Lower lobe of right lung (tissue), 2 donors: ENCODE measurements at regions not wholly inside any gene's neighbourhood (a gene's known extent, or its start where the extent isn't known, plus 50 kb on each side); places are given as distances from the start of the nearest gene placed in this dataset.
A peak's percentile ranks its signal among the peaks of the same experiment; 100 is the strongest.
"Not testable (repeated sequence)": the region's sequence is repeated elsewhere in the genome, so short reads cannot be mapped to it uniquely, and the experiment has no call there.

ENCODE experiments used
- ATAC-seq, 2 donors: fragments of 200-7000 bp; cut with Tn5 transposase; one replicate each; pipeline ENCODE4 v1.9.1; 2020 to 2022; ENCODE audit warnings: mild to moderate bottlenecking in 2 of 2, moderate library complexity in 2 of 2
- DNase-seq: peaks from one replicate; pipeline ENCODE4 v3.0.0-alpha.2; 2020
- H3K27ac ChIP-seq: fragments of 200-600 bp; one replicate; pipeline ENCODE4 v1.8.0; 2022
- H3K27me3 ChIP-seq: fragments of 200-600 bp; one replicate; pipeline ENCODE4 v1.8.0; 2022; ENCODE audit warnings: low read depth
- H3K36me3 ChIP-seq: fragments of 200-600 bp; one replicate; pipeline ENCODE4 v1.8.0; 2022; ENCODE audit warnings: mild to moderate bottlenecking
- H3K4me1 ChIP-seq: fragments of 200-600 bp; one replicate; pipeline ENCODE4 v1.8.0; 2022
- H3K4me3 ChIP-seq: fragments of 200-600 bp; one replicate; pipeline ENCODE4 v1.8.0; 2022; ENCODE audit warnings: mild to moderate bottlenecking
- H3K9me3 ChIP-seq: fragments of 200-600 bp; one replicate; pipeline ENCODE4 v1.8.0; 2022
- CTCF ChIP-seq: fragments of 200-600 bp; IDR thresholded peaks from one replicate; pipeline ENCODE4 v1.8.0; 2022; ENCODE audit warnings: antibody characterized with exemption, mild to moderate bottlenecking
- intact Hi-C: fragments of 100-400 bp; cut with DNase I; formaldehyde crosslinking; loops from one replicate; pipeline ENCODE4 v1.11.0; 2022
- donor health status: DM: no; HTN: yes; CAD: no; lungs with severe emphysema.

GRCh38 chr5:38790268-38790667 lies 55.5 kb upstream of the OSMR start:
- H3K27me3 ChIP-seq: no peaks in the 10 kb centered on the region
- H3K36me3 ChIP-seq: no peaks in the 10 kb centered on the region
- intact Hi-C loops: no loop called here
- ATAC-seq (no peak), DNase-seq (no peak)
- TF ChIP-seq CTCF: no peak
- peaks cover 3% of the 10 kb centered on the region for H3K4me1 ChIP-seq
- H3K4me3 ChIP-seq: no peak overlapping the region
- no peaks in the 10 kb centered on the region for H3K9me3 ChIP-seq
- H3K27ac ChIP-seq: no peak overlapping the region

GRCh38 chr5:38790891-38791290 lies 54.9 kb upstream of the OSMR start:
- no peaks in the 10 kb centered on the region for H3K27me3 ChIP-seq
- H3K36me3 ChIP-seq: no peaks in the 10 kb centered on the region
- no peak for ATAC-seq
- no peak overlapping the region for H3K27ac ChIP-seq
- peaks cover 9% of the 10 kb centered on the region for H3K4me1 ChIP-seq
- TF ChIP-seq CTCF: no peak
- intact Hi-C loops: no loop called here
- DNase-seq: no peak
- H3K4me3 ChIP-seq: no peak overlapping the region
- no peaks in the 10 kb centered on the region for H3K9me3 ChIP-seq

GRCh38 chr5:38793099-38793498 lies 52.7 kb upstream of the OSMR start:
- no peak overlapping the region for H3K4me3 ChIP-seq
- no peak for TF ChIP-seq CTCF
- no peak for DNase-seq
- H3K9me3 ChIP-seq: no peaks in the 10 kb centered on the region
- H3K27ac ChIP-seq: no peak overlapping the region
- intact Hi-C loops: no loop called here
- peak; percentile 77 to 80 for ATAC-seq
- peaks cover 18% of the 10 kb centered on the region for H3K4me1 ChIP-seq
- no peaks in the 10 kb centered on the region for H3K36me3 ChIP-seq
- H3K27me3 ChIP-seq: no peaks in the 10 kb centered on the region

- ATAC-seq, H3K27ac ChIP-seq: not testable (repeated sequence)
These were observed 51.8 kb upstream of the OSMR start for GRCh38 chr5:38794037-38794436.

GRCh38 chr5:38794986-38795385 lies 50.8 kb upstream of the OSMR start:
- Histone ChIP-seq H3K27me3 (no peaks in the 10 kb centered on the region), H3K36me3 (no peaks in the 10 kb centered on the region), H3K9me3 (no peaks in the 10 kb centered on the region), H3K4me1 (peaks cover 18% of the 10 kb centered on the region), H3K27ac (no peak overlapping the region), H3K4me3 (no peak overlapping the region)
- TF ChIP-seq CTCF: no peak
- no peak for ATAC-seq
- intact Hi-C loops: no loop called here
- DNase-seq: no peak

More at GRCh38 chr5:38794037-38794436, 51.8 kb upstream of the OSMR start:
- H3K27me3 ChIP-seq, H3K4me3 ChIP-seq, intact Hi-C loops, H3K36me3 ChIP-seq, H3K9me3 ChIP-seq, DNase-seq: not testable (repeated sequence)
- H3K4me1 ChIP-seq: peaks cover 18% of the 10 kb centered on the region

GRCh38 chr5:38795986-38796741 lies 49.6 kb upstream of the OSMR start:
- intact Hi-C loops: no loop called here
- Histone ChIP-seq H3K27ac (peak overlapping the region; percentile 39), H3K27me3 (no peaks in the 10 kb centered on the region), H3K4me1 (peaks cover 18% of the 10 kb centered on the region), H3K36me3 (no peaks in the 10 kb centered on the region), H3K4me3 (no peak overlapping the region), H3K9me3 (no peaks in the 10 kb centered on the region)
- DNase-seq (no peak), ATAC-seq (peak; percentile 54 to 55)
- TF ChIP-seq CTCF: no peak
